ENCODE measurements at regions not wholly inside any gene's neighbourhood (a gene's known extent, or its start where the extent isn't known, plus 50 kb on each side); places are given as distances from the start of the nearest gene placed in this dataset.

DNA sequence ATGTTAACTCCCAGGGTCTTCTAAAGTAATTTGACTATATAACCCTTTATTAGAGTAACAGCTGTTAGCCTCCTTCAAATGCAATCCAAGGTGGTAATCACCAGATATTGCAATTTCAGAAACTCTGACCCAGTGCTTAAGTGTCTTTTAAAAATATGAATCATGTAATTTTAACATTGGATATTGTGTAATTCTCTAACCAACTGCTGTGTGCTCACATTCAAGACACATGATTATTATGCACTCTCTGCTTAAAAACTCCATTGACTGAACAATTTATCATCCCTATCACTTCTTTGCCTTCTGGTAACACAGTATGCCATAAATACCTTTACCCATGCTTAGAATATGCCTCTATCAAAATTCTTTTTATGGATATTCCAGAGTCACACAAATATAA, 537.4 kb upstream of the RGS18 start:
- TF ChIP-seq POLR2A (IDR thresholded peaks at IDR 0.05; ENCODE audit: extremely low read depth, insufficient read length): no peak
- TF ChIP-seq, protein P1, sequence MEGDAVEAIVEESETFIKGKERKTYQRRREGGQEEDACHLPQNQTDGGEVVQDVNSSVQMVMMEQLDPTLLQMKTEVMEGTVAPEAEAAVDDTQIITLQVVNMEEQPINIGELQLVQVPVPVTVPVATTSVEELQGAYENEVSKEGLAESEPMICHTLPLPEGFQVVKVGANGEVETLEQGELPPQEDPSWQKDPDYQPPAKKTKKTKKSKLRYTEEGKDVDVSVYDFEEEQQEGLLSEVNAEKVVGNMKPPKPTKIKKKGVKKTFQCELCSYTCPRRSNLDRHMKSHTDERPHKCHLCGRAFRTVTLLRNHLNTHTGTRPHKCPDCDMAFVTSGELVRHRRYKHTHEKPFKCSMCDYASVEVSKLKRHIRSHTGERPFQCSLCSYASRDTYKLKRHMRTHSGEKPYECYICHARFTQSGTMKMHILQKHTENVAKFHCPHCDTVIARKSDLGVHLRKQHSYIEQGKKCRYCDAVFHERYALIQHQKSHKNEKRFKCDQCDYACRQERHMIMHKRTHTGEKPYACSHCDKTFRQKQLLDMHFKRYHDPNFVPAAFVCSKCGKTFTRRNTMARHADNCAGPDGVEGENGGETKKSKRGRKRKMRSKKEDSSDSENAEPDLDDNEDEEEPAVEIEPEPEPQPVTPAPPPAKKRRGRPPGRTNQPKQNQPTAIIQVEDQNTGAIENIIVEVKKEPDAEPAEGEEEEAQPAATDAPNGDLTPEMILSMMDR (IDR thresholded peaks at IDR 0.05; ENCODE audit: low read depth, low read length): no peak

All from NB4 (cell line).